NOMO-1 (cell line): ENCODE measurements at regions not wholly inside any gene's neighbourhood (a gene's known extent, or its start where the extent isn't known, plus 50 kb on each side); places are given as distances from the start of the nearest gene placed in this dataset.

ENCODE experiments used
- DNase-seq, 2 experiments: peaks; one replicate each; lab custom pipeline; 2025; ENCODE audit not compliant: unreplicated experiment in 2 of 2; lab: John Stamatoyannopoulos, UW

DNA sequence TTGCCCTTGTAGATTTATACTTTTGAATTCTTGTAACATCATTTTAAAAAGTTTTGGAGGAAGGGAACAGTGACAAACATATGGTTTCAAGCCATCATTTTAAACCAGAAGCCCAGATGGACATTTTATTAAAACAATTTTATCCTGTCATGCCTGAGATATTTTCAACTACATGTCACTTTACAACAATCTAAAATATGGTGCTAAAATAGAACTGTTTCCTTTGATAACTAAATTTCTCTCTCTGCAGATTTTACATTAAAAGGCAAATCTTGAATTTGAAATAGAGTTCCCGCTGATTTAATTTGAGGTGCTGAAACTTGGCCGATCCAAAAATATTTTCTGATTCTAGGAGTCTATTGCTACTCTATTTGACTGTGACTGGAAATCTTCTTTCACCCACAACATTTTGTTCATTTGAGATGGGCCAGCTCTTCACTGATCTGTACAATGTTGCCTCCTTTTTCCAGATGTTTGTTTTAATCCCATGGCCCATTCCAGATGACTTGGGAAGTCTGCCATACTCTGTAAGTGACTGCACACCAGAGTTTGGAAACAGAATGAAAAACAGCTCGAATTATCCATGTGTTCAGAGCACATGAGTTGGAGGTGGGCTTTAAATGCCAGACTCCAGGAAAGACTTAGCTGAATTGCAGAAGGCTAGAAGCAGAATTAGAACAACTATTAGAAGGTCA, 402.5 kb downstream of the TMEM135 start:
- DNase-seq = no peak

DNA sequence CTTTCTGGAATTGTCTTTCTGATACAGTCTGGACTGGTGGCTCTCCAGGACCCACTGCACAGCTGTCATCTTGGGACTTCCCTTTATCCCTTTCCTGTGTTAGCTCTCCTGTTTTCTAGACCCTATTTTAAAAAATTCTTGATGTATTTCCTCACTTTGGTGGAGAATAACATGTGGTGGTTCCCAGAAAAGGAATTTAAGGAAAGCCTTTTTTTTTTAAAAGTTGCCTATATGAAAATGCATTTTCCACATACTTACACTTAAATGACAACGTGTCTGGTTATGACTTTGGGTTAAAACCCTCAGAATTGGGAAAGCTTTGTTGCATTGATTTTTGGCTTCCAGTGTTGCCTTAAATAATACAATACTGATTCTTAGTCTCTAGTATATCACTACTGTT, 400.7 kb downstream of the TMEM135 start:
- no peak for DNase-seq

DNA sequence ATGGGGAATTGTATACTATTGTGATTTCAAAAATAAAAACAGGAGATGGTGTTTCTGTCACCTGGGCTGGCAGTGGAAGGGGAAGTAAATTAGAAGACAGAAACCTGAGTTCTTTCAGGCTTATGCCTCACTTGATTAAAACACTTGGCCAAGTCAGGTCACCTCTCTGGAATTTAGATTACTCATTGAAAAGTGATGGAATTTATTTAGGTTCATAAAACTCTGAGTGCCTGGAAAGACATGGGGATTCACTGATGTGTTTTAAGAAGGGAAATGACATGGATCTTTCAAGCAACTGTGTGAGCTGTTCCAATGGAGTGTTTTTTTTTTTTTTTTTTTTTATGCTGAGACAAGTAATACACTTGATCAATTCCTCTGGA, 400.1 kb downstream of the TMEM135 start:
- no peak for DNase-seq

DNA sequence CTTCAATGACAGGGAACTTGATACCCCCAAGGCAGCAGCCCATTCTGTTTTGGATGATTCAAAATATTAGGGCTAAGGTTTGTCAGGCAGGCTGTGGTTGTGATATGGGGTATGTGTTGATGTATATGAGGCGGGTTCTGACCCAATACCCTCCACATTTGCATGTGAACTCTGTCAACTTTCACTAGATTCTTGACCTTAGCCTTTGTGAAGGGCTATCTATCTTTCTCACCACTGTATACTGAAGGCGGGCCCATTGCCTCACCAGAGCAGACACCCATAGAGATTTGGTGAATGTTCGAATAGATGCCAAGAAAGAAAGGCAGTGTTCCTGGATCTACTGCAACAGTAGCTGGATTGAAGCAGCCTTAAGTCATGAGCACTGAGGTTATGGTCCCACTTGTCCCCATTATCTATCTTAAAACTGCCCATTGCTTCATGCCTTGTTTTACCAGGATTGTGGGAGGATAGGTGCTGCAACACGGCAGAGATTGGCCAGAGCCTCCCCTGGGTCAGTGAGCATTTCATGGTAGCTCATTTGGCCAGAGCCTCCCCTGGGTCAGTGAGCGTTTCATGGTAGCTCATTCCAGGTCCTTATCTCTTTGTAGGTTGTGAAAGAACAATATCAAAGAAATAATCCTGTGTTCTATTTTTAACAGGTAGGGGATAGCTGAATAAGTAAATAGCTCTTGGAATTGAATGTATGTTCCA, 399.6 kb downstream of the TMEM135 start:
- DNase-seq = no peak

DNA sequence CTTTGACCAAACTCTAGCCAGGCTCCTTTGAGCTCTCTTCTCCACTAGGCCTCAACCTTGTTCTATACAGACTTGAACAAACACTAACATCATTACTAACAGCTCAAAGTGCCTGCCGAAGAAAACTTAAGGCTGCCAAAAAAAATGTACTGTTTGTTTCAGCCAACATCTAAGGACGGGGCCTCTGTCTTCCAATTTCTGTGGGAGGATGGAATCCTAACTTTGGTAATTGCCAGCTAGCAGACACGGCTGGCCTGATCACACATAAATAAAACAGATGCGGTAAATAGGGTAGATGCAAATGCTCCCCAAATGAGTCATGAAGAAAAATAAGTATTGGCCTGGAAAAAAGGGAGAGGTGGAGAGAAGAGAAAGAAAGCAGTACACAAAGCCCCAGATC, 394.3 kb downstream of the TMEM135 start:
- DNase-seq = no peak

DNA sequence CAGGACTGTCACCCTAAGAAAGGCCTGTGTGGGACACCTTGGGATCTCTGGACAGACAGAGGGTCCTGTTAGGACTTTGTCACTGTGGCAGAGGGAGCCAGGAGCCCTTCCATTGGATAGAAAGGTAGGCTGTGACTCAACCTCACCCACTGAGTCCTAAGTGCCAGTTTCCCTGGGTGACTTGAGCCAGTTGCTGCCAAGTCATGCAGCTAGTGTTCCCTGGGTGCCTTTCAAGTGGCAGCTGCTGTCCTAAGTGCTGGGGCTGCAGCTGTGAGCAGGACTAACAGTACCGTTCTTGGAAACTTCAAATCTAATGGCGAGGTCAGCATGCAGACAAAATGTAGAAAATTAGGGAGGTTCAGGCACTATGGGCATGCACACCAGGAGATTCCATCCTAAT, 393.7 kb downstream of the TMEM135 start:
- no peak for DNase-seq

DNA sequence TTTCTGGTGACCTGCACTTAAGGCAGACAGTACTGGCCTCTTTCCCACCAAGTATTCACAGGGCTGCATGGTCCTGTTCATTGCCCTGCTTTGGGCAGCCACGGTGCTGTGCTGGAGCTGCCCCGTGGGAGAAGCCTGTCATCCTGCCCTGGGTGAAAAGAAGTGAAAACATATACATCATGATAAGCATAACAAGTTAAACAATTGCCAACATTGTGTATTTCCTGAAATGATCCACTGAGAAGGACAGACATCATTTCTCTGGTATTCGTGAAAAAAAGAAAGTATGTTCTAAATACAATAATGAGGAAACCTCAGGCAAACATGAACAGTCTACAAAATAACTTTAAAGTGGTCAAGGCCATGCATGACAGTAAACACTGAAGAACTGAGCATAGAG, 393.1 kb downstream of the TMEM135 start:
- DNase-seq = no peak

DNA sequence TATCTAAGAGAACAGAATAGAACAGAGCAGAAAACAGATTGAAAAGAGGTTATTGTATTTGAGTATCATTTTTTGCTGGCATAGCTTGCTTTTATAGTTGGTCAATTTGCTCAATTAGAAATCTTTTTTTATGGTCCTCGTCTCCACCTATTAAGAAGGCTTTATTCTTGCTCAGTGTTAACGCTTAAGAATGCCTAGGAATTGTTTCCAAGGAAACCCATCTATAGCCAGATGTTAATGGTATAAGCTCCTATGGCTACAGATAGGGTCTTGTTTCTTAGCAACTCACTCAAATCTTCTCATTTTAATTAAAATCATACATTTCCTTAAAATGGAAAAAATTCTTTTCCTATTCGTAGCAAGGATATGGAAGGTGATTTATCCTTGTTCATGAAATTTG, 392.3 kb downstream of the TMEM135 start:
- no peak for DNase-seq

DNA sequence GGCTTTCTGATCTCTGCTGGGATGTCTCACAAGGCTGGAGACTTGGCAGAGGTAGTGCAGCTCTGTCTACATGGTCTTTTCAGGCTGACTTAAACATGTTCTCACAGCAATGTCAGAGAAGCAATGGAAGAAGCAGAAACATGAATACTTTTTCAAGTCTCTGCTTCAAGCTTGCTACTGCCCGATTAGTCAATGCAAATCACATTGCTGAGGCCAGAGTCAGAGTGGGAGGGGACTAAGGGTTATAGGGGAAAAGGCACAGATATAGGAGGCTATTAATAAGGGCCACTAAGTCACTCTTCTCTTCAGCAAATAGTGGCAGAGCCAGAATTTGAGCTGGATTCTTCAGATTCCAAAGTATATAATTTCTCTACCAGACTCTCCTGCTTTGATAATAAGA, 390.5 kb downstream of the TMEM135 start:
- DNase-seq = no peak

DNA sequence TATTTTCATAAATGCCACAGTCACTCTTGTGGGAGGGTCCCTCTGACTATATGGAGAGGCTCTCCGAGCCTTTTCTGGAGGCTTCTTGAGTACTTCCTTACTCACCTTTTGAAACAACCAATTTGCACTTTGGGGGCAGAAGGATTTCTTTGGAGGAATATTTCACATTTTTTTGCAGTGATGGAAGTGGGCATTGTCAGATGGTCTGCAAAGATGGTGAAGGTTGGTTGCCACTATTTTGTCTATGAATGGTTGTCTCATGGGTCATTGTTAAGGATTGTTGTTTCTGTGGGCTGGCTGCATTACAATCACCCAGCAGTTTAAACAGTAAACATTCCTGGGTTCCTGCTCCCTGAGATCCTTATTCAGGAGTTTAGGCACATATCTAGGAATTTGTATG, 388.2 kb downstream of the TMEM135 start:
- no peak for DNase-seq

DNA sequence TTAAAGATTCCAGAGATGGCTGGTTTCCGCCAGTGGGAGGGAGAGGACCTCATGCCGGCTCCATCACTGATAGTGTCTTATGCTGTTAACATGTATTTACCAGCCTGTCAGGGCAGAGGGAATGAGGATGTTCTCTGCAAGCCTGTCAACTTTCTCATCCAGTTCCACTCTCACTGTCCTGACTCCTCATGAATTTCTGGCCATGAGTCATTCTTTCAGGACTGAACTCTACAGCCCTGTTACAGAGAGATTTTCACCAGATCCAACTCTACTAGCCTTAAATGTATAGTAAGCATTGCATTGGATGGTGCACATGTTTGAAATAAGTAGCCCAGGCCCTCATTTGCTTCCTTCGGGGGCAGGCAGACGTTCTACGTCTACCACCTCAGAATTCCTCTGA, 387.7 kb downstream of the TMEM135 start:
- DNase-seq = no peak

DNA sequence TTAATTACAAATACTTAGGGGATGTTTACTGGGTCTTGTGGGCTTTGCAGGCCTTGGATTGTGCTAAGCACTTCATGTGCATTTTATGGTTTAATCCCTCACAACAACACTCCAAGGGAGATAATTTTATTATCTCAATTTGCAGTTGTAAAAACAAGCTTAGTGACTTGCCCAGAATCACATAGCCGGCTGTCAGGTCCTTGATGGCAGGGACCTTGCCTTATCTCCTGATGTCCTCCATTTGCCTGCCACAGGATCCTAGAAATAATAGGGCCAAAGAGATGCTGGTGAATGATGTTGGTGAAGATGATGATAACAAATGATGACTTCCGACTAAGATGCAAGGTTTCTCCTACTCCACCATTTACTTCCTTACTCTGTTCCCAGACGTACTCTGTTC, 385.4 kb downstream of the TMEM135 start:
- DNase-seq = no peak

DNA sequence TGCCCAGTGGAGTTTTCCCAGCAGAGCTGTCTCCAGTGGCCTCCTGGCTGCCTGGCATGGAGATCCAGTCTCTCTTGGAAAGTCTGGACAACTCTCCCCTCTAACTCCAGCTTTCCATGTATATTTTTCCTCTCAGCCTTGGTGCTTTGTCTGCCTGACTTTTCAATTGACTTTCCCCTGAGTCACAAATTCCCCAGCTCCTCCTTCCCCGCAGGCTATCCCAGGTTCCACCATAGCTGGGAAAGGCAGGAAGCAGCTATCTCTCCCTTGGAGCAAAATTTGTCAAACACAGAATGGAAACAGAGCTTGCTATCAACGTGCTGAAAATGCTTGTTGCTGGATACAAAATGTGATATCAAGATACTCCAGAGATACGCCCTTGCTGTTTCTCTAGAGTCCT, 384.8 kb downstream of the TMEM135 start:
- DNase-seq = no peak

DNA sequence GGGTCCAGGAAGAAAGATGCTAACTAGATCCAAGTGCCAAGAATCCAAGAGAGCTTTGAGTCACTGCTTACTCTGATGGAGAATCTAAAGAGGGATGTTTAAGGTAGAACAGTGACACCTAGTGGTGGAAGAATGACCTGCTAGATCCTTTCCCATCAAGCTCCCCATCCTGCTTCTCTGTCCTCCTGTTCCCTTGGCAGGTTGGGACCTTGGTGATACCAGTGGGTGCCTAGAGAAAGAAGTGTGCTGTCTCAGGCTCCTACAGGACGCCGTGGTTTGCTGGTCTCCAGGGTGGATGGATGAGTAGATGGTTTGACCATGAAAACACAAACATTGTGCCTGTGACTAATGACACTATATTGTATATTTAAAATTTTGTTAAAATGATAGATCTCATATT, 383.7 kb downstream of the TMEM135 start:
- DNase-seq = peak in 1 of 2 experiments; percentile 30

DNA sequence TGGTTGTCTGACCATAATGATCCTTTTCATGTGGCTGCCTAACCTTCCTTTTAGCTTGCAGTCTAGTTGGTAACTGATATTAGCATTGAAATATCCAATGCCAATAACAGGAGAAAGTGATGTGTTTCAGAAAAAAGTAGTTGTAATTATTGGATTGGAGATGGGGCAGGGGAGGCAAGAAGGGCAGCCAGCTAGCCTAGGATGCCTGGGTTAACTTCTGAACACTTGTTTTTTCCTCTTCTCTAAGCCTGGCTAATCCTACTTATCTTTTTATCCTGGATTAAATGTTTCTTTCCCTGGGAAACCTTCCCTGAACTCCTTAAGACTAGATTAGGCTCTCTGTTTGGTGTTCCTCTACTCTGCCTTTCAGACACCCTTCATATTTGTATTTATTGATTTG, 380.2 kb downstream of the TMEM135 start:
- DNase-seq = no peak

DNA sequence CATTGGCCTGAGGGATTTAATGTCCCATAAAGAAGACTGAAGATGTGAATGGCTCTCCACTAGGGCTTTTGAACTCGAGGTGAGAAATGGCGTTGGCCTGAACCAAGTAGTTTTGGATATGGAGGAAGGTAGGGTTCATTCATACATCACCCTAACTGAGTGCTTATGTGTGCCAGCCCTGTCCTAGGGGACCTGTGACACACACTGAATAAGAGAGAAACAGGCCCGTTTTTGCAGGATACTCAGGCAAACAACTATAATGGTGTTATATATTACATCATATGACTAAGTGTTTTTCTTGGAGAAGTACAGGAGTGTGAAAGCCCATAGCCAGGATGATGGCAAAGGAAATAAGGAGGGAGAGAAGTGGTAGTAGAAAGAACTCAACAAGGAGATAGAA, 368.1 kb downstream of the TMEM135 start:
- DNase-seq = no peak

DNA sequence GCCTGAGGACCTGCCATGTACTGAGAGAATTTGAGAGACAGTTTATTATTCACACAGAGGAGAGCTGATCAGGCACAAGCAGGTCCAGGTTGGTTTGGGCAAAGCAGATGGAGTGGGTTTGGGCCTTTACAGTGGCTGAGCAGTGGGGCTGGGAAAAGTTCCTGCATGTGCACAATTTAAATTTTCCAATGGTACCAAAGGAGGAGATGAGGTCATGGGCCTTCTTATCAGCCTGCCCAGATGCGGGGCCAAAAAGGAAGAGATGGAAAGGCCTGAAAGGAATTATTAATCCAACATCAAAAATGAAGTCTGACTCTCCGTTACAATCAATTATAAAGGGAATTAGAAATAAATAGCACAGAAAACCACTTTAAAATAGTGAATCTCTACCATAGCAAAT, 367.6 kb downstream of the TMEM135 start:
- no peak for DNase-seq

DNA sequence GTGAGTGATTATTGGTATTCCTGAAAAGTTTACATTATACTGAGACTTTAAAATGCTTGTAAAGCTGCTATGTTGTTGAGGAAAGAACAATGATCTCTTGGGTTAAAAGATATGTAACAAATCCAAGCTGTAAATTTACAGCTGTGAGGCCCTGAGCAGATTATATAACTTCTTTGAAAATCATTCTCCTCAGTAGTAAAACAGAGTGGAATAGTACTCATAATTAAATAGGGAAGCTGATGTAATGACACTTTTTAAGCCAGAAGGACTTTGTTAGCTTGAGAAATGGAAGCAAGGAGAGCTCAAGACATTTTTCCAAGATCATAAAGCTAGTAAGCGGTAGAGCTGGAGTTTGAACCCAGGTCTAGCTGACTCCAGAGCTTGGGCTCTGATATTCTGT, 363.9 kb downstream of the TMEM135 start:
- no peak for DNase-seq

DNA sequence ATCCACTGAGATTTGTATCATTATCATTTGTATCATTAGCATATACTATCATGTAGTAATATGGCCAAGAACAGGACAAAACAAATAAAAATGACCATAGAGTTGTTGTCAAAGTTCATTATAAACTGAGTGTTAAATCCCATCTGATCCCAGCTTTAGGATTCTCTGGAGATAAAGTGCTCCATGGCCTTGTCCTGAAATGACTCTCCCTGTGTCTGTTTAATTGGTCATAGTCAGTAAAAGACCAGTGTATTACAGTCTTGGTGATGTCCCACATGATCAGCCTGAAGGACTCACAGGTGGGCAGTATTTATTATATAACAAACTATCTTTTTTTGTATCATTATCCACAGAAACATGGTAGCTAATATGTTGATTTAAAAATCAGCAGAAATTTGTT, 361.6 kb downstream of the TMEM135 start:
- no peak for DNase-seq

DNA sequence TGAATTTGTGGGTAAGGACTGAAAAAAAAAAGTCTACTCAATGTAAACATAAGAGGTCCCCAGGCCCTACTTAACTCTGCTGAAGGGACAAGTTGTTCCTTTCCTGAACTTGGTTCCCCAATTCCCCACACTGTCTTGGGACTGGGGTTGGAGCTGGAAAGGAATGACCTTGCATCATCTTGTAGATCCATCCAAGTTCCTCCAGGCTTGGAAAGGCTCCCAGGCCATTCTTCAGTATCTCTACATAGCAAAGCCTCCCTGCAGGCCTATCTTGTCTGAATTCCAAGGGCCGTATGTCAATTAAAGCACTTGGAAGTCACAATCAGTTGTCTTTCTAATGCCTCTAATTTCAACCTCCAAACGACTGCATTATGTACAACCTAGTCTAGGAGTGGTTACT, 361.2 kb downstream of the TMEM135 start:
- DNase-seq = no peak

DNA sequence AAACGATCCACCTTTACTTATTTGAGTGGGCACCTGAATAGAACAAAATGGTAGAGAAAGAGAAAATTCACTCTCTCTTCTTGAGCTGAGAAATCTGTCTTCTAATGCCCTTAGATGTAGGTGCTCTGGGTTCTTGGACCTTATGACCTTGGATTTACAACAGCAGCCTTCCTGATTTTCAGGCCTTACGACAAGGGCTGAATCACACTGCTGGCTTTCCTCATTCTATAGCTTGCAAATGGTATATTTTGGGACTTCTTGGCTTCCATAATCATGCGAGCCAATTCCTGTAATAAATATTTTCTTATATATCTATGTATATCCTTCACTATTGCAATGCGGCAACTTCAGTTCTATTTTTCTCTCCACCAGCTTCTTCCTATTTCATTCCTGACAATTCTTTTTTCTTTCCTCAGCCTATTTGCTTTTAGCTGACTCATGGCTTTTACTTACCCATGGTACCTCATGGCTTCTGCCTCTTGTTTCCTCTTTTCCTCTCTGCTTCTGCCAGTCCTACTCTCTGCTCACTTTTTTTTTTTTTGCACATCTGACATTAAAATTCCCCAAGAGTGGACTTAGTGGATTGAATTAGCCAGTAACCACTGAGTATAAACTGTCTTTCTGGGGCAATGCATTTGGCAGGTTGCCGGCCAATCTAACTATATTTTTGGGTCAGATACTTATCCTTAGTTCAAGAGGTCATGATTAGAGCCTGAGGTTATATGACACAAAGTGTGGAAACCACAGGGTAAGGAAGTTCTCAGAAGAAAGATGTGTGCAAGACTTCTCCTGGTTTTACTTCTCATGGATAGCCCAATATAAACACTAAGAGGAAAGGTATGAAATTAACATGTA, 359.5 kb downstream of the TMEM135 start:
- DNase-seq = peak; percentile 4 to 20

DNA sequence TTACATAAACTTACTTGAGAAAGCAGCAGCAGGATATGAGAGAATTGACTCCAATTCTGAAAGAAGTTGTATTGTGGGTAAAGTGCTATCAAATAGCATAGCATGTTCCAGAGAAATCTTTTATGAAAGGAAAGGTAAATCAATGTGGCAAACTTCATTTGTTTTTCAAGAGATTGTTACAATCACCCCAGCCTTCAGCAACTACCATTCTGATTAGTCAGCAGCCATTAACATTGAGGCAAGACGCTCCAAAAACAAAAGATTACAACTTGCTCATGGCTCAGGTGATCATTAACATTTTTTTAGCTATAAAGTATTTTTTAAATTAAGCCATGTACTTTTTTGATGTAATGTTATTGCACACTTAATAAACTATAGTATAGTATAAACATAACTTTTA, 357.2 kb downstream of the TMEM135 start:
- DNase-seq = no peak
